ENCODE measurements at regions not wholly inside any gene's neighbourhood (a gene's known extent, or its start where the extent isn't known, plus 50 kb on each side); places are given as distances from the start of the nearest gene placed in this dataset.

GRCh38 chr6:54993948-54994347 is 147.4 kb downstream of the FAM83B start:
- POLR2A ChIA-PET, result interaction anchor here (0.5 kb wide), 1 partner anchor 306 kb away, joined by 3 read pairs; no protein-coding TSS in a partner anchor
- no peak overlapping the region for H2AFZ ChIP-seq (ENCODE audit: low read length)
- no peaks in the 10 kb centered on the region for H4K20me1 ChIP-seq (ENCODE audit: insufficient read depth, low read length)
- peaks cover 7% of the 10 kb centered on the region; the same call in 1 of the 2 replicates for H3K9me3 ChIP-seq (ENCODE audit: low read length)
- no TSS peak for BruUV-seq (replicated peaks)
- no peaks in the 10 kb centered on the region for H3K9me2 ChIP-seq (ENCODE audit: insufficient read depth, low read length)
- H3K4me3 ChIP-seq (ENCODE audit: low read depth, low read length, poor library complexity, severe bottlenecking), result no peak overlapping the region
- no peaks in the 10 kb centered on the region for H3K79me2 ChIP-seq (ENCODE audit: insufficient read depth, low read depth, low read length)
- DNase-seq (ENCODE audit: low spot score), result no peak
- H3K4me1 ChIP-seq (ENCODE audit: insufficient read depth, low read length, poor library complexity, severe bottlenecking), result no peaks in the 10 kb centered on the region
- CTCF ChIA-PET (ENCODE audit: unreplicated experiment), result no interaction called here
- H3K4me2 ChIP-seq (ENCODE audit: low read length), result no peak overlapping the region
- no peaks in the 10 kb centered on the region for H3K36me3 ChIP-seq (ENCODE audit: insufficient read depth, low read length)
- TF ChIP-seq CTCF (conservative IDR thresholded peaks at IDR 0.05; ENCODE audit: low read length) (no peak), EZH2phosphoT487 (IDR thresholded peaks at IDR 0.05; ENCODE audit: borderline replicate concordance, low read depth, low read length) (no peak)
- H3K27ac ChIP-seq (ENCODE audit: low read depth, low read length, poor library complexity, severe bottlenecking), result no peak overlapping the region
- intact Hi-C loops (cut with micrococcal nuclease; ENCODE audit: unreplicated experiment), result no loop called here

GRCh38 chr6:54998576-54998975 is 152.0 kb downstream of the FAM83B start:
- Histone ChIP-seq H3K4me1 (ENCODE audit: insufficient read depth, low read length, poor library complexity, severe bottlenecking) (no peaks in the 10 kb centered on the region), H3K4me3 (ENCODE audit: low read depth, low read length, poor library complexity, severe bottlenecking) (no peak overlapping the region), H2AFZ (ENCODE audit: low read length) (no peak overlapping the region), H3K9me3 (ENCODE audit: low read length) (no peaks in the 10 kb centered on the region), H4K20me1 (ENCODE audit: insufficient read depth, low read length) (no peaks in the 10 kb centered on the region), H3K4me2 (ENCODE audit: low read length) (no peak overlapping the region), H3K79me2 (ENCODE audit: insufficient read depth, low read depth, low read length) (no peaks in the 10 kb centered on the region), H3K36me3 (ENCODE audit: insufficient read depth, low read length) (no peaks in the 10 kb centered on the region), H3K9me2 (ENCODE audit: insufficient read depth, low read length) (no peaks in the 10 kb centered on the region), H3K27ac (ENCODE audit: low read depth, low read length, poor library complexity, severe bottlenecking) (no peak overlapping the region)
- BruUV-seq (replicated peaks), result no TSS peak
- DNase-seq (ENCODE audit: low spot score), result no peak
- POLR2A ChIA-PET, result no interaction called here
- CTCF ChIA-PET (ENCODE audit: unreplicated experiment), result no interaction called here
- TF ChIP-seq EZH2phosphoT487 (IDR thresholded peaks at IDR 0.05; ENCODE audit: borderline replicate concordance, low read depth, low read length), result no peak
- no peak for TF ChIP-seq CTCF (conservative IDR thresholded peaks at IDR 0.05; ENCODE audit: low read length)
- intact Hi-C loops (cut with micrococcal nuclease; ENCODE audit: unreplicated experiment), result no loop called here

- H3K9me2 ChIP-seq (ENCODE audit: insufficient read depth, low read length), result no peaks in the 10 kb centered on the region
- ChIA-PET CTCF (ENCODE audit: unreplicated experiment) (no interaction called here), POLR2A (interaction anchor here (1.1 kb wide), 1 partner anchor 14 kb away, joined by 3 read pairs; no protein-coding TSS in a partner anchor)
- DNase-seq (ENCODE audit: low spot score), result no peak
- no peak overlapping the region for H3K4me3 ChIP-seq (ENCODE audit: low read depth, low read length, poor library complexity, severe bottlenecking)
- TF ChIP-seq EZH2phosphoT487 (IDR thresholded peaks at IDR 0.05; ENCODE audit: borderline replicate concordance, low read depth, low read length), result no peak
- no TSS peak for BruUV-seq (replicated peaks)
- H3K27ac ChIP-seq (ENCODE audit: low read depth, low read length, poor library complexity, severe bottlenecking), result no peak overlapping the region
- intact Hi-C loops (cut with micrococcal nuclease; ENCODE audit: unreplicated experiment), result no loop called here
- H3K4me2 ChIP-seq (ENCODE audit: low read length), result no peak overlapping the region
- no peaks in the 10 kb centered on the region for H3K4me1 ChIP-seq (ENCODE audit: insufficient read depth, low read length, poor library complexity, severe bottlenecking)
- no peaks in the 10 kb centered on the region for H3K36me3 ChIP-seq (ENCODE audit: insufficient read depth, low read length)
- H4K20me1 ChIP-seq (ENCODE audit: insufficient read depth, low read length), result no peaks in the 10 kb centered on the region
- no peaks in the 10 kb centered on the region for H3K9me3 ChIP-seq (ENCODE audit: low read length)
- no peaks in the 10 kb centered on the region for H3K79me2 ChIP-seq (ENCODE audit: insufficient read depth, low read depth, low read length)
- no peak overlapping the region for H2AFZ ChIP-seq (ENCODE audit: low read length)
Observed at GRCh38 chr6:55003719-55004430, 157.3 kb downstream of the FAM83B start.
